Parathyroid adenoma (tissue), 2 donors: ENCODE measurements at regions not wholly inside any gene's neighbourhood (a gene's known extent, or its start where the extent isn't known, plus 50 kb on each side); places are given as distances from the start of the nearest gene placed in this dataset.

Experiments
- H2AFZ ChIP-seq: fragments of 300-600 bp; sonication (generic); one replicate; pipeline ENCODE4 v1.7.0; 2017; ENCODE audit warnings: antibody characterized with exemption, mild to moderate bottlenecking
- H3K27ac ChIP-seq: fragments of 300-600 bp; sonication (generic); one replicate; pipeline ENCODE4 v1.7.0; 2017
- H3K27me3 ChIP-seq: fragments of 300-600 bp; sonication (generic); one replicate; pipeline ENCODE4 v1.7.0; 2017; ENCODE audit warnings: low read length; ENCODE audit not compliant: control insufficient read depth, insufficient read depth
- H3K36me3 ChIP-seq: fragments of 300-600 bp; sonication (generic); one replicate; pipeline ENCODE4 v1.7.0; 2017; ENCODE audit warnings: low read length; ENCODE audit not compliant: control insufficient read depth, insufficient read depth
- H3K4me1 ChIP-seq: fragments of 300-600 bp; sonication (generic); one replicate; pipeline ENCODE4 v1.7.0; 2017; ENCODE audit warnings: control low read depth
- H3K4me2 ChIP-seq: fragments of 300-600 bp; sonication (generic); one replicate; pipeline ENCODE4 v1.7.0; 2017; ENCODE audit warnings: low read length
- H3K4me3 ChIP-seq: fragments of 300-600 bp; sonication (generic); one replicate; pipeline ENCODE4 v1.7.0; 2017; ENCODE audit warnings: low read depth, low read length
- H3K79me2 ChIP-seq: fragments of 300-600 bp; sonication (generic); one replicate; pipeline ENCODE4 v1.7.0; 2017; ENCODE audit warnings: control low read depth
- H3K9ac ChIP-seq: fragments of 300-600 bp; sonication (generic); one replicate; pipeline ENCODE4 v1.7.0; 2017; ENCODE audit warnings: mild to moderate bottlenecking
- H3K9me3 ChIP-seq: fragments of 300-600 bp; sonication (generic); one replicate; pipeline ENCODE4 v1.7.0; 2017; ENCODE audit warnings: low read length; ENCODE audit not compliant: control insufficient read depth
- CTCF ChIP-seq: fragments of 300-600 bp; sonication (generic); IDR thresholded peaks from one replicate; pipeline ENCODE4 v1.7.0; 2017; ENCODE audit warnings: antibody characterized with exemption, mild to moderate bottlenecking
- donor health status: primary hyperparathyroidism.

GRCh38 chr21:27838573-27838972 is 871.7 kb upstream of the ADAMTS5 start:
- no peak for TF ChIP-seq CTCF
- no peak overlapping the region for H3K9ac ChIP-seq
- H2AFZ ChIP-seq = no peak overlapping the region
- H3K36me3 ChIP-seq = no peaks in the 10 kb centered on the region
- no peaks in the 10 kb centered on the region for H3K27me3 ChIP-seq
- no peak overlapping the region for H3K4me3 ChIP-seq
- H3K27ac ChIP-seq = no peak overlapping the region
- no peaks in the 10 kb centered on the region for H3K4me1 ChIP-seq
- H3K4me2 ChIP-seq = no peak overlapping the region
- H3K9me3 ChIP-seq = no peaks in the 10 kb centered on the region
- no peaks in the 10 kb centered on the region for H3K79me2 ChIP-seq

- no peak for TF ChIP-seq CTCF
- H3K27ac ChIP-seq = no peak overlapping the region
- H2AFZ ChIP-seq = no peak overlapping the region
These were observed 871.0 kb upstream of the ADAMTS5 start for GRCh38 chr21:27837936-27838335.

GRCh38 chr21:27833298-27833697 is 866.4 kb upstream of the ADAMTS5 start:
- Histone ChIP-seq H3K79me2 (no peaks in the 10 kb centered on the region), H3K4me2 (no peak overlapping the region), H3K9ac (no peak overlapping the region), H3K4me1 (no peaks in the 10 kb centered on the region), H2AFZ (no peak overlapping the region), H3K4me3 (no peak overlapping the region), H3K9me3 (no peaks in the 10 kb centered on the region), H3K27me3 (no peaks in the 10 kb centered on the region), H3K27ac (no peak overlapping the region), H3K36me3 (no peaks in the 10 kb centered on the region)
- no peak for TF ChIP-seq CTCF

More at GRCh38 chr21:27837936-27838335, 871.0 kb upstream of the ADAMTS5 start:
- Histone ChIP-seq H3K9me3 (no peaks in the 10 kb centered on the region), H3K36me3 (no peaks in the 10 kb centered on the region), H3K4me1 (no peaks in the 10 kb centered on the region), H3K4me3 (no peak overlapping the region), H3K27me3 (no peaks in the 10 kb centered on the region), H3K9ac (no peak overlapping the region), H3K79me2 (no peaks in the 10 kb centered on the region), H3K4me2 (no peak overlapping the region)

GRCh38 chr21:27831816-27832569 is 865.1 kb upstream of the ADAMTS5 start:
- no peak overlapping the region for H3K4me2 ChIP-seq
- H3K27me3 ChIP-seq = no peaks in the 10 kb centered on the region
- no peak overlapping the region for H3K4me3 ChIP-seq
- no peaks in the 10 kb centered on the region for H3K79me2 ChIP-seq
- no peaks in the 10 kb centered on the region for H3K9me3 ChIP-seq
- no peak for TF ChIP-seq CTCF
- no peaks in the 10 kb centered on the region for H3K4me1 ChIP-seq
- H3K27ac ChIP-seq = no peak overlapping the region
- no peak overlapping the region for H2AFZ ChIP-seq
- no peaks in the 10 kb centered on the region for H3K36me3 ChIP-seq
- H3K9ac ChIP-seq = no peak overlapping the region

- Histone ChIP-seq H3K9me3 (no peaks in the 10 kb centered on the region), H3K27me3 (no peaks in the 10 kb centered on the region), H3K4me3 (no peak overlapping the region), H3K36me3 (no peaks in the 10 kb centered on the region), H3K4me2 (no peak overlapping the region), H3K79me2 (no peaks in the 10 kb centered on the region), H3K4me1 (no peaks in the 10 kb centered on the region), H2AFZ (no peak overlapping the region), H3K27ac (no peak overlapping the region), H3K9ac (no peak overlapping the region)
- no peak for TF ChIP-seq CTCF
These were observed 864.3 kb upstream of the ADAMTS5 start for GRCh38 chr21:27831177-27831576.
